T1000 (cell line): ENCODE measurements at regions not wholly inside any gene's neighbourhood (a gene's known extent, or its start where the extent isn't known, plus 50 kb on each side); places are given as distances from the start of the nearest gene placed in this dataset.
"Not testable (repeated sequence)": the region's sequence is repeated elsewhere in the genome, so short reads cannot be mapped to it uniquely, and the experiment has no call there.

Experiments
- DNase-seq: peaks from one replicate; lab custom pipeline; 2025; ENCODE audit warnings: mixed read lengths; lab: John Stamatoyannopoulos, UW

DNA sequence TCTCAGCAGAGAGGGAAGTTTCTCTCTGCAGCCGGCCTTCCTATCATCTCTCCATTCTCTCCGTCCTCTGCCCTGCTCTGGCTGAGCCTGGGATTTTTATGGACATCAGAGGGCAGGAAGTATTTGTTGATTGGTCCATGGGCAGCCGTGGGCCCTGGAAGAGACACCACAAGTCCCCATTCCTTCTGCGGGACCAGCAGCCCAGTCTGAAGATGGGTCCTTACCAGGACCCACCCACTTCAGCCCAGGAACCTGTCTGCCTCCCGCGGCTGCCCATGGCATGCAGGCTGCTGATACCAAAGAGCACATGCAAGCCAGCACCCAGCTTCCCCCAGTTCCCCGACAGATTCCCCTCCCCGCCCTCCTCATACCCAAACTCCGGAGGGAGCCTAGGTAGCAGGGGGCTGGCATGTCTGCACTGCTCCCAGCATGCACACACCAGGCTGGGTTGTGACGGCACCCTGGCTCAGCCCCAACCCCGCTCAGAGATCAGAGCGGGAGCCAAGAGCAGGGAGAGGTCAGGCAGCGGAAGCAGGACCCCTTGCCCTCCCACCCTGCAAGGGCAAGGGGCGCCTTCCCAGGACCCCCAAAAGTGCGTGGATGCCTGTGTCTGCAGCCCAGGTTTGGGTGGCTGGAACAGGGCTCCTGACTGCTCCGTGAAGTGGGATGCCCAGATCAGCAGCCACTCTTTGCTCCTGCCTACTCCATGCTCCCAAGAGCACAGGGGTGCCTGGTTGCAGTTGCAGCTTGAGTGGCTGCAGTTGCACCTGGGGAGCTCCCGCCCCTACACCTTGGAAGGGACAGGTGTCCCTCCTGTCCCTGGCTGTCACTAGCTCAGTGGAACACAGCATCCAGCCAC, 538.6 kb upstream of the POT1 start:
- no peak for DNase-seq

DNA sequence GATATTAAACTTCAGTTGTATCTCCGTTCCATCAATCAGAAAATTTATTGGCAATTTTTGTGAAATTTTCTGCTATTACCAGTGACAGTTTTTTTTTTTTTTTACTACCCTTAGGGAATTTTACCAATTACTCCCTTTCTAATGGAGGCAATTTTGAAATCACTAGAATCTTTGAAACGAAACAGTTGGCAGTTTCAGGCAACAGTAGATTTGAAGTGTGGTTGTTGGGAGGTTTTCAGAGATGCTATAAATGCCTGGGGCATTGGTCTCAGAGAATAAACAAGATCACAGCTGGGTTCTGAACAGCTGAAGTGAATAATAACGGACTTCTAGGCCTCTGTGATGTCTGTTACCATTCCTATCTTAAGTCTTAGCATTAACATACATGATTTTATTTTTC, 535.9 kb upstream of the POT1 start:
- DNase-seq, result no peak

DNA sequence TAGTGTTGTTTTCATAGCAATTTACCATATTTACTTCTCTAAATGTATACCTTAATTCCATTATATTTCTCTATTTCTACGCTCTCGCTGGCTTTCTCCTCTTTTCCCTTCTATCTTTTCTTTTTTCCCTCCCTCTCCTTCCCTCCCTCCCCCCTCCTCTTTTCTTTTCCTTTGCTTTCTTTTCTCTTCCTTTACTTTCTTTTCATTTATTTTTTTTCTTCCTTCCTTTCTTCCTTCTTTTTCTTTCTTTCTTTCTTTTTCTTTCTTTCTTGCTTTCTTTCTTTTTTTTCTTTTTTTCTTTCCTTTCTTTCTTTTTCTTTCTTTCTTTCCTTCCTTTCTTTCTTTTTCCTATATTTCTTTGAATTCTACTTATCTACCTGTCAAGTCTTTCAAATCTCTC, 533.0 kb upstream of the POT1 start:
- DNase-seq, result no peak

DNA sequence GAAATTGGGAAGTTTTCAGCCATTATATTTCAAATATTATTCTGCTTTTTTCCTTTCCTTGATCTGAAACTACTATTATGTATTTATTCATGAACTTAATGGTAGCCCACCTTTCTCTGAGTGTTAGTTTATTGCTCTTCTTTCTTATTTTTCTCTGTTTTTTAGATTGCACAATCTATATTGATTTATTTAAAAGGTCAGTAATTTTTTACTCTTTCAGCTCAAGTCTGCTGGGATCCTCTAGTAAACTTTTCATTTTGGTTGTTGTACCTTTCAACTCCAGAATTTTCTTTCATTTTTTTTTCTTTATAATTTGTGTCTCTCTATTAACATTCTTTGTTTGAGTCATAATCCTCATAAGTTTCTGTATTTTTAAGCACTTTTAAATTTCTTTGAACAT, 529.4 kb upstream of the POT1 start:
- DNase-seq, result no peak

DNA sequence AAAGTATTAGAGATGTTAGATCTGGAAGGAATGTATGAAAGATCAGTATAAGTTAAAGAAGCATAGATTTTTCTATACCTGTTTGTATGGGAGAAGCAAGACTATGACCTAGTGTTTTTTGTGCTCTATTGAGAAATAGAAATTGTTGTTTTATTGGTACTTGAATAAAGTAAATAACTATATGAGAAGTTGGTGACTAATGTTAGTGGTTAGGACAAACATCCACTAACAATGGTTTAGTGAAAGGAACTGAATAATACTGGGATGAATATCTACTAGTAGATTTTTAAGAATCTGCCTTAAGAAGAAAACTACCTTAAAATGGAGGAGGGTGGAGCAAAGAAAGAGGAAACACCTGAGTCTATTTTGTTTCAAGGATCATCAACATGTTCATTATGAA, 521.1 kb upstream of the POT1 start:
- no peak for DNase-seq

DNA sequence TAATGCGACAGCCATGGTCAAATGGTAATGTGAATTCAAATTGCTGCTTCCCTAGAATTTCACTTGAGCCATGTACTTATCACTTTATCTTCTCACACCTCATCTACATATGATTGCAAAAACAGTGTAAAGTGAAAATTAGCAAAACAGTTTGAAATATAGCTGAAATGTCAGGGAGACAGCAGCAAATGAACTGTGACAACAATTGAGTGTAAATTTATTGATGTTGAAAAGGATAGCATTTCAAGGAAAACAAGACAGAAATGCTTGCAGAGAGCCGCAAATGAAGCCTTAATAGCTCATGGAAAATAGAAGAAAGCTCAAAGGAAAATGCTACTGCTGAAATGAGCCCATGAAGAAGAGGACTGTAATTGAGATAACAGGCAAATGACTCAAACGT, 516.2 kb upstream of the POT1 start:
- DNase-seq, result no peak

DNA sequence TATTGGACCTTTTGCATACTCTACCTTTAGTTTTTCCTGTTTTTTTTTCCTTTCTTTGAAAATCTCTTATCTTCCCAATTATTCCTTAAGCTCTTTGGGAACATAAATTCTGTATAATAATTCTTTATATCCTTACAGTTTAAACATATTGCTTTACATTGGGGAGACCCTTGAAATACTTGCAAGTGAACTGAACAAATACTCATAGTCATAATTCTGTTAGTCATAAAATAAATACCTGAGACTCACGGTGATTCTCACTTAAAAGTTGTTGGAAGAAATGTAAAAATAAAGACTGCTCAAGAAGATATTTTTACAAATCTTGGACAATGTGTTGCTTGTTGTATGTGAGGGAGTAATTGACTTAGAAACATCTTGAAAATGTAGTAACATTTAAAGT, 515.2 kb upstream of the POT1 start:
- no peak for DNase-seq

DNA sequence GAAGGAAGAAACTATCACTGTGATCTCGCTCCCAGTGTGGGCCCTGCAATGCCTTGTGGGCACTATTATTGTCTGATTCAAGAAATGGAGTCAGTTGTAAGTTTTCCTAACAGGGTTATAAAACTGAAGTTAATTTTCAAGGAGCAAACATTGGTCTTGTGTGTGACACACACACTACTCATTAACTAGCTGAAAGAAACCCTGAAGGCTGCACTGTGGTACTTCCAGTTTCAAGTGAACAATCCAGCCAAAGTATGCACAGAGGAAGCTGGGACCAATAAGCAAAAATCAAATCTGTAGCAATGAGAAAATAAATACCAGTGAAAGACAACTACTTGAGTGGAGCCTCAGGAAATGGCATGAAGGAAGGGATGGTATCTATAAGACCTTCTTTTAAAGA, 506.6 kb upstream of the POT1 start:
- DNase-seq, result no peak

DNA sequence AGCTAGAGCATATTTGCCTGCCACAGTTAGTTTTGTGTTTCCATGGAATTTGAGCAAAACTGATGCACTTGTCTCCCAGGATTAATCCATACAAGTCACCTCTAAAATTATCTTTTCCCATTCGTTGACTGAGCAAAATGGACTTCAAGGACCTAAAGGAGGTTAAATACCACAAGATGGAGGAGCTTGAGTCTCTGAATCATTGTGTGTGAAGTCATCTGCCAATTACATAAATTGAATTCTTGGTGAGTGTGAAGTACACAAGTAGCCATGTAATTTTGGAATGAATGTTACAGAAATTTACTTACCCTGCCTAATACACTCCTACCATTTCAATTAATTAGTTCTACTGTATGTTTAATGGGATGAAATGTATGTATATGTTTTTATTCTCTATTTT, 501.7 kb upstream of the POT1 start:
- no peak for DNase-seq

DNA sequence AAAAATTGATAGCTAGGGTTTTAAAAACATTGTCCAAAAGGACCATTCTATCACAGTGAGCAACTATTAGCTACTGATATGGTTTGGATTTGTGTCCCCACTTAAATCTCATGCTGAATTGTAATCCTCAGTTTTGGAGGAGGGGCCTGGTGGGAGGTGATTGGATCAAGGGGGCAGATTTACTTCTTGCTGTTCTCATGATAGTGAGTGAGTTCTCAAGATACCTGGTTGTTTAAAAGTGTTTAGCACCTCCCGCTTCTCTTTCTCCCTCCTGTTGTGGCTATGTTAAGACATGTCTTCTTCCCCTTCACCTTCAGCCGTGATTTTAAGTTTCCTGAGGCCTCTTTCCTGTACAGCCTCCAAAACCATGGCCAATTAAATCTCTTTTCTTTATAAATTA, 500.4 kb upstream of the POT1 start:
- DNase-seq, result no peak

DNA sequence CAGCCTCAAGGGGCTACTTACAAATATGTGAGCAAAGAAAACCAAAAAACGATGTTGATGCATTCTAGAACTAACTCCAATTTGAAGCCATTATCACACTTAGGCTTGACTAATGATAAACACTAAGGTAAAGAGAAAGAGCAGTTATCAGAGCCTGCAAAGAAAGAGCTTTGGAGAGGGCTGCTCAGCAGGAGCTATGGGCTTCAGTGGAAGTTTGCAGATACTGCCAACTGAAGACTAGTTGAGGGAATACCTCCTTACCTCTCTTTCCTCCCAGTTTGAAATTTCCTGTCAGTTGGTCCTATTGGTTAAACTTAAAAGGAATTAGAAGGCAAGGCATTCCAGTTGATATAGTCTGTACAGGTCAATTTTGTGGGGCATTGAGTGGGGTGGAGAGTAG, 498.1 kb upstream of the POT1 start:
- DNase-seq, result no peak

DNA sequence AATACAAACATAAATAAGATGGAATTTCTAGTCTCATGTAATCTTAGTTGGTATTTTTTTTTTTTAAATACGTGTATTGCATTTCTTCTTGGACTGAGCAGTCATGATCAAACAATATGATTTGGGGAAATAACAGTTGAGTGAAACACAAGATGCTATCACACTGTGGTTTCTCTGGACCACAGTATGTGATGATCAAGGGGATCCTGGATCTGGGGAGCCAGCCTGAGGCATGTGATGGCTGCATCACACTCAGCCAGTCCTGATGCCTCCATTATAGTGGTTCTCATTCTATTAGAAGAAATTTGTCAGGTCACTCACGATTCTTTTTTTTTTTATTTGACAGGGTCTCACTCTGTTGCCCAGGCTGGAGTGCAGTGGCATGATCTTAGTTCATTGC, 495.9 kb upstream of the POT1 start:
- DNase-seq, result no peak

DNA sequence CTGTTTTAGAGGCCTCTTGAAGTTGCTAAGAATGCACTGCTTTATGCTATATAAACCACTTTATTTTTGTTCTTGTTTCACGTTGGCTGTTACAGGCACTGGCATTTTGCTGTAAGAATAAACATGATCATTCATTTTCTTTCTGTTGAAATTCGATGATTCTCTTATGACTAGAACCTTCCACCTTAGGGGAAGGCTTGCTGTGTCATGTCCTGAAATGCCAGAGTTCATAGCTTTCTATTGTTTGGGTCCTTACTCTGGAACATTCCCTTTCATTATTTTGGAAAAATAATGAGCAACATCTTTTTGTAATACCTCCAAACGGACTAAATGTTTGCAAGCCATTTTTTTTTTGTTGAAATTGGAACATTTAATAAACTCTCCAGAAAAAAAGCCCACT, 495.1 kb upstream of the POT1 start:
- no peak for DNase-seq

DNA sequence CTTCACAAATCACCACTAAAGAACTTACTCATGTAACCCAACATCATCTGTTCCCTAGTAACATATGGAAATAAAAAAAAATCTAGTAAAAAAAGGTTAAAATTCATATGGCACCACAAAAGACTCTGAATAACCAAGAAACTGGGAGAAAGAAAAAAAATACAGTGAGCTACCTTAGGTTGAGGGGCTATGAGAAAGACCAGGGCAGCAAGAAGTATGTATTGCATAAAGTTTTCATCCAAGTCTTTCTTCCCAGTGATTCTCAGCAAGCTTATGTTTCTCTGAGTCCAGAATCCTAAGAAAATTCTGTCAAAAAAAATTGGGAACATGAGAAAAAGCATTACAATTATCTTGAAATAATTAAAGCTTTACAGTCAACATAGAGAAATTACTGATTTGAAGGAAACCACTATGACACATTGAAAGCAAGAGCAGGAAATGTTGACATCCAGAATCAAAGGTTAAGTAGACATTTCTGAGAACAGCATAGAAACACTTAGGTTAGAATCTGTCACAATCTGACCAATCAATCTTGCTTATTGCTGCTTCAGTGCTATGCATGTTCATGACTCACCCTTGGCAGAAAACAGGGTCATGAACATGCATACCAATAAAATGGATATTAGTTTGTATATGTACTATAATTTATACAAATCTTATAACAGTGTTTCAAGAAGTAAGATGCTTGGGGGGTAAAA, 494.0 kb upstream of the POT1 start:
- DNase-seq, result no peak

DNA sequence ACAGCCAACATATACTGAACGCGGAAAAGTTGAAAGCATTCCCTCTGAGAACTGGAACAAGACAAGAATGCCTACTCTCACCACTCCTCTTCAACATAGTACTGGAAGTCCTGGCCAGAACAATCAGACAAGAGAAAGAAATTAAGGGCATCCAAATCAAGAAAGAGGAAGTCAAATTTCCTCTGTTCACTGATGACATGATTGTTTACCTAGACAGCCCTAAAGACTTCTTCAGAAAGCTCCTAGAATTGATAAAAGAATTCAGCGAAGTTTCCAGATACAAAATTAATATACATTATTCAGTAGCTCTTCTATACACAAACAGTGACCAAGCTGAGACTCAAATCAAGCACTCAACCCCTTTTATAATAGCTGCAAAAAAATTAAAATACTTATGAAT, 491.8 kb upstream of the POT1 start:
- DNase-seq, result not testable (repeated sequence)

DNA sequence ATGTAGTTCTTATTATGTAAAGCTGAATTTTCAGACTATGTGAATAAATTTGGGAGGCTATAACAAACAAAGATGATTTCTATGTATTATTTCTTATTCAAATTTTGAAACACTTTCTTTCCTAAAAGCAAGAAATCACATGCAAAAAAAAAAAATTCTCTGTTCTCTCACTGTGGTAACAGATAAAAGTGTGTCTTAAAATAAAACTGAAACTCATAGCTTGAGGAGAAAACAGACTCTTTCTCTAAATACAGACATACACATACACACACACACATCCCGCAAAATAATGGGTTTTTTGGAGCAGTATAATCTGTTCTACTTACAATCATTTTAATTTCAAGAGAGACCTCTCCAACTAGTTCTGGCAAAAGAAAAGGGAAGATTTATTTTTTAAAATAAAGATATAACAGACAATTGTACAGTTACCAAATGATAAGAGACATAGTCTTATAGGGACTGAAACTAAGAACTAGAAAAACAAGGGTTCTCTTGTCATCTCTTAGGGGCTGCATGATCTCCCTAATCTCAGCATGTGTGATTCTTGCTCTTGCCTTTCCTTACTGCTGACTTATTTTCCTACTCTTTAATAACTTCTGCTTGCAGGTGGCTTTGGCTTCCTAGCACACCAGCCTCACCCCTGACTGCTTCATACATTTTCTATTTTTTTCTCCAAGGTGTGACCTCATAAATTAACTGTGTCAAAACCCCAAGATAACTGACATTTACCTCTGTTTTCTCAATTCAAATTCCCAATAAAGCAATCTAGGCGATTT, 483.5 kb upstream of the POT1 start:
- no peak for DNase-seq

DNA sequence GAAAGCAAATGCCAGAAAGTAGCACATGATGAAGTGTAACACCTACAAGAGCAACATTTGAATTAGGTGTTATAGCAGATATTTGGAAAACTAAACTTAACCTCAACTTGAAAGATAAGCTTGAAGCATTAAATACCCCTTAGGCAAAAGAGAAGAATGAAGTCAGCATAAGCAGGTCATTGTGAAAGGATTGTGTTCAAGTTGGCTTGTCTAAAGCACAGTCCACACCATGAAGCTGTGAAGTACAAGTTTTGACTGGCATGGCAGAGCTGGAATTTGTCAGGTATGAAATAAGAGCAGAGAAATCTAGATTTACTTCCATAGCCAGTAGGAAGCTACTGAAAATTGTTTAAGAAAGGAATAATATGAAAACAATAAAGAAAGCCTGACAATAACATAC, 480.3 kb upstream of the POT1 start:
- no peak for DNase-seq

DNA sequence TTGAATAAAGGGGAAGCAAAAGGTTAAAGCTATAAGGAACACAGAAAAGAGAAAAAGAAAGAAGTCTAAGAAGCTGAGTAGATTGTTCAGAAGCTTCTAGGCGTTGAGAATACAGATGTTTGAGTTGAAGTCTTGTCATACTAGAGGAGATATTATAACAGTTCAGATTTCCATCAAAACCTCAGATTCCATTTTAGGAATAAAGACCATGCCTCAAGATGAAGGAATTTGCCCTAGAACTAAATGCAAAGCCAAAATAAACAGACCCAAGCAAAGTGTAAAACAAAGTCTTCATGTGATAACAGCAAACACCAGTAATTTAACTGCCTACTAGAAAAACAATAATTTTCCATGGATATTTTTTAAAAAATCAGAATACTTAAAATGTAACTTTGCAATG, 476.5 kb upstream of the POT1 start:
- DNase-seq, result no peak

DNA sequence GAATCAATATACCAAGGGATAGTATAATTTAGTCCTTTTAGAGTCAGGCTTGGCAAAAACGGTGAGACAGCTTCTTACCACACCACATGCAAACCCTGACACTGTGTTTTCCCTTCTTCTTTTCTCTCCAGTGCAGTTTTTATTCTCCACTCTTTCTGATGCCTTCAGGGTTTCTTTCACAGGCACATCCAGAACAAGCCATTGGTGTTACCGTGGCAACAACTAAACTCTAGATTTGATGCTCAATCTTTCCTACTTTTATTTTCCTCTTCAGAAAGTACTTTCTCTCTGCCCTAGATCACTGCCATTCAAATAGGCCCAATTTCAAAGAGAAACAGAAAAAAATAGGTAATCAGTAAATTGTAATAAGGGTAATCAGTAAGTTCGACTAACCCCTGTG, 469.8 kb upstream of the POT1 start:
- DNase-seq, result no peak

DNA sequence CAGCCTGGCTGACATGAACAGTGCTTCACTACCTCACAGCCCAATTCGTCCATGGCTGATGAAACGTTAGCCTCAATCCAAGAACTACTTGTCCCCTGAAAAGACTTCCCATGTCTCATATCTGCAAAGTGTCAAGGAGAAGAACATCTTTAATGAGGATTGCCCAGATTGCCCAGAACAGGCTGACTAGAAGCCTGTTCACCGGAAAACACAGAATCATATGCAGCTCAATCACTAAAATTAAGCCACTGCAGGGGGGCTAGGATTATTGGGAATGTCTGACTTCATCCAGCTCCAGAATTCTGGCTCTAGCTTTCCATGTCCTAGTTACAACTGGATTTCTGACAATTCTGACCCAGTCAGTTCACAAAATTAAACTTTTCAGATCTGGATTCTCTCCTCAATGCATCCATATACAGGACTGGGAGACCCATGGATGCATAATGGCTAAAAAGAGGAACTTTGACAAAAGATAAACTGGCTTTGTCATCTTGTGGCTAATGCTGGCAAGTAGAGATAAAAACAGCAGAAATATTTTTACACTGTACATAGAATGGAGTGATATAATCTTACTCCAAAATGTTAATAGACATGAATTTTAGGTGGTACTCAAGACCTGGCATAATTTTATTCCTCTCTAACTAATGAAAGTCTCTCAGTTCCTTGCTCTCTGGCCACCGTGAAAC, 467.0 kb upstream of the POT1 start:
- no peak for DNase-seq

DNA sequence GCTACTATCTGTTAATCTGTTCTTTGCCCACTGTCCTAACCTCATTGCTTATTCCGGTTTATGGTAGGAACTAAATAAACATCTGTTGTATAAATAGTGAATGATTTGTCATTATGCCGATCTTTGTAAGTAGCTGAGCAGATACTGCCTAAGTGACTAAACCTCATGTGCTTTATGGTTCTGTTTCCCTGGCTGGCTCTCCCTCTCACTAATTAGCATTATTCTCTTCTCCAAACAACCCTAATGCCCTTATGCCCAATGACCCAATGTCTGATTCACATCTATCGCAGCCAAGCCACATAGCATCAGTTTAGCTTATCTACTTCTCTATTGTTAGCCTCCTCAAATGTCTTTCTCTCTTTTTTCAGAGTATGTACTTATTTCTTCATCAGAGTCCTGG, 462.3 kb upstream of the POT1 start:
- no peak for DNase-seq

DNA sequence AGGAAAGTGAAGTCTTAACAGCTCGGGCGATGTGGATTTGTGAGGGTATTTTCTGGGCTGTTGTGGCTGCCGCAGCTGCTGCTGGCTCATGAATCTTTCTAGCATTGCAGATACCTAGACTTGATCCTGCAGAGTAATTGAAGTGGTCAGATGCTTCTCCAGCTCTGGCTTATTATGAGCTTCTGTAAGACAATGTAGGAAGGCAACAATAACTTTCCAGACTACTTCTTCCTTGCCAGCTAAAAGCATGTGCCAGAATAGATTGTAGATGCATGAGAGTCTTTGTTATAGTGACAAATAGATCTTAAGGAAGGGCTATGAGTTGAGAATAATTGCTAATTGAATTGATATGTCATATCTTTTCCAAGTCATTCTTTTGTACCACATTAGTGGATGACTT, 461.4 kb upstream of the POT1 start:
- no peak for DNase-seq
